Stimulated activated naive CD4-positive, alpha-beta T cell treated with Interleukin-2 at 50 U/mL for 16 hours (primary cell): ENCODE measurements at regions not wholly inside any gene's neighbourhood (a gene's known extent, or its start where the extent isn't known, plus 50 kb on each side); places are given as distances from the start of the nearest gene placed in this dataset.

Experiments
- DNase-seq: peaks from one replicate; lab custom pipeline; 2025; lab: John Stamatoyannopoulos, UW

- no peak for DNase-seq
These were observed 124.6 kb upstream of the BCL2L14 start for GRCh38 chr12:11946161-11946560.

GRCh38 chr12:11947213-11947612, 123.5 kb upstream of the BCL2L14 start:
- DNase-seq, result no peak

- DNase-seq, result no peak
These were observed 120.9 kb upstream of the BCL2L14 start for GRCh38 chr12:11949738-11950411.

- no peak for DNase-seq
These were observed 119.5 kb upstream of the BCL2L14 start for GRCh38 chr12:11951209-11951608.

GRCh38 chr12:11953523-11953922, 117.2 kb upstream of the BCL2L14 start:
- DNase-seq, result no peak

- no peak for DNase-seq
These were observed 116.6 kb upstream of the BCL2L14 start for GRCh38 chr12:11954181-11954580.

- peak; percentile 56 for DNase-seq
These were observed 112.3 kb upstream of the BCL2L14 start for GRCh38 chr12:11958221-11959091.

- peak; percentile 10 for DNase-seq
These were observed 111.5 kb upstream of the BCL2L14 start for GRCh38 chr12:11959117-11959823.

GRCh38 chr12:11960646-11961045, 110.1 kb upstream of the BCL2L14 start:
- no peak for DNase-seq

GRCh38 chr12:11961686-11962085, 109.1 kb upstream of the BCL2L14 start:
- DNase-seq, result no peak

GRCh38 chr12:11962860-11963259, 107.9 kb upstream of the BCL2L14 start:
- no peak for DNase-seq

GRCh38 chr12:11963841-11964471, 106.8 kb upstream of the BCL2L14 start:
- DNase-seq, result no peak

- DNase-seq, result no peak
These were observed 105.4 kb upstream of the BCL2L14 start for GRCh38 chr12:11965258-11965910.

- no peak for DNase-seq
These were observed 103.2 kb upstream of the BCL2L14 start for GRCh38 chr12:11967376-11968047.

- no peak for DNase-seq
These were observed 102.7 kb upstream of the BCL2L14 start for GRCh38 chr12:11968048-11968383.

GRCh38 chr12:11968516-11968915, 102.2 kb upstream of the BCL2L14 start:
- no peak for DNase-seq

GRCh38 chr12:11969437-11970154, 101.1 kb upstream of the BCL2L14 start:
- no peak for DNase-seq

GRCh38 chr12:11970155-11970520, 100.6 kb upstream of the BCL2L14 start:
- no peak for DNase-seq

- no peak for DNase-seq
These were observed 97.3 kb upstream of the BCL2L14 start for GRCh38 chr12:11973396-11973795.

GRCh38 chr12:11976005-11976404, 94.7 kb upstream of the BCL2L14 start:
- no peak for DNase-seq
